ENCODE measurements at regions not wholly inside any gene's neighbourhood (a gene's known extent, or its start where the extent isn't known, plus 50 kb on each side); places are given as distances from the start of the nearest gene placed in this dataset.

- no CpG with 5 or more reads among the region's 5 CpGs for WGBS (ENCODE audit: extremely low coverage, insufficient read length, low lambda C conversion rate)
These were observed 299.9 kb downstream of the FAT3 start for GRCh38 chr11:92524542-92524941.

More at GRCh38 chr11:92524542-92524941, 299.9 kb downstream of the FAT3 start:
- H3K27ac Mint-ChIP-seq = no peak overlapping the region; a peak in 1 of 7 replicates
- Histone ChIP-seq H3K4me1 (ENCODE audit: insufficient read depth, low read length) (no peaks in the 10 kb centered on the region), H4K8ac (replicated peaks; ENCODE audit: insufficient read length, low read depth, low read length) (no peak overlapping the region), H3K23ac (ENCODE audit: insufficient read length, low read depth, low read length) (no peak overlapping the region), H2BK15ac (ENCODE audit: low read depth, low read length) (no peak overlapping the region), H3K9ac (ENCODE audit: extremely low read depth, insufficient read length, low read length) (no peak overlapping the region), H2BK120ac (ENCODE audit: low read depth, low read length, poor library complexity, severe bottlenecking) (no peak overlapping the region), H3K79me1 (ENCODE audit: insufficient read depth, low read depth, low read length, poor library complexity, severe bottlenecking) (no peaks in the 10 kb centered on the region), H2BK20ac (ENCODE audit: low read depth, low read length, poor library complexity, severe bottlenecking) (no peak overlapping the region), H4K5ac (ENCODE audit: insufficient read length, low read depth, low read length) (no peak overlapping the region), H3K23me2 (ENCODE audit: insufficient read length, low read depth, low read length, poor library complexity, severe bottlenecking) (no peaks in the 10 kb centered on the region), H3T11ph (ENCODE audit: low read length) (no peak overlapping the region), H4K91ac (ENCODE audit: insufficient read length, low read depth, low read length) (no peak overlapping the region), H3K14ac (ENCODE audit: insufficient read depth, low read length) (no peak overlapping the region), H3K56ac (ENCODE audit: insufficient read length, low read depth, low read length) (no peak overlapping the region), H3K9me3 (ENCODE audit: control insufficient read depth, low read depth, low read length) (no peaks in the 10 kb centered on the region), H3K27ac (ENCODE audit: insufficient read length, low read depth, low read length) (no peak overlapping the region), H2AFZ (ENCODE audit: low read length) (no peak overlapping the region), H2BK5ac (ENCODE audit: insufficient read length, low read length) (no peak overlapping the region), H3K79me2 (ENCODE audit: insufficient read depth, low read length) (0 out of 2 replicates have a peak, but pooled peaks cover 2% of the 10 kb centered on the region), H3K18ac (ENCODE audit: insufficient read length, low read depth, low read length) (no peak overlapping the region), H4K20me1 (ENCODE audit: control insufficient read depth, insufficient read depth, insufficient read length) (no peaks in the 10 kb centered on the region), H3K4ac (ENCODE audit: low read depth, low read length) (no peak overlapping the region), H3K4me2 (ENCODE audit: insufficient read depth, insufficient read length, low read length) (no peak overlapping the region), H2BK12ac (ENCODE audit: insufficient read length, low read depth, low read length) (no peak overlapping the region), H2AK5ac (ENCODE audit: insufficient read length, low read length) (no peak overlapping the region), H3K27me3 (ENCODE audit: insufficient read depth, low read length) (no peaks in the 10 kb centered on the region)
- peaks cover 0 to 4% (median 4%) of the 10 kb centered on the region in 3 experiments; a peak in 3 of 7 replicates for H3K36me3 Mint-ChIP-seq (ENCODE audit: insufficient read depth in 1 of 3, low read depth in 3 of 3)
- H3K4me1 Mint-ChIP-seq = peaks cover 25 to 30% of the 10 kb centered on the region in 2 experiments
- H3K27me3 Mint-ChIP-seq (ENCODE audit: low read depth) = no peaks in the 10 kb centered on the region
- no peaks in the 10 kb centered on the region for H3K9me3 Mint-ChIP-seq
- no peak for TF ChIP-seq CTCF (conservative IDR thresholded peaks at IDR 0.05)
- H3K4me3 Mint-ChIP-seq = no peak overlapping the region
- DNase-seq = no peak
